ENCODE measurements at regions not wholly inside any gene's neighbourhood (a gene's known extent, or its start where the extent isn't known, plus 50 kb on each side); places are given as distances from the start of the nearest gene placed in this dataset.

- TF ChIP-seq POLR2A (IDR thresholded peaks at IDR 0.05; ENCODE audit: low read length): no peak
- no peak for TF ChIP-seq GATA1 (IDR thresholded peaks at IDR 0.05; ENCODE audit: low read depth, low read length)
Observed at GRCh38 chr20:11035211-11035610, 361.4 kb upstream of the JAG1 start.
